ENCODE measurements at regions not wholly inside any gene's neighbourhood (a gene's known extent, or its start where the extent isn't known, plus 50 kb on each side); places are given as distances from the start of the nearest gene placed in this dataset.
"Not testable (repeated sequence)": the region's sequence is repeated elsewhere in the genome, so short reads cannot be mapped to it uniquely, and the experiment has no call there.

- DNase-seq (ENCODE audit: low read depth): no peak
- H3K36me3 ChIP-seq (ENCODE audit: control insufficient read depth, insufficient read depth, low read length): peaks cover 2% of the 10 kb centered on the region
- no peak overlapping the region for H3K4me3 ChIP-seq (ENCODE audit: low read depth, low read length)
- no peak for TF ChIP-seq CTCF (IDR thresholded peaks at IDR 0.05; ENCODE audit: insufficient read depth, low read length, severe bottlenecking)
- no peaks in the 10 kb centered on the region for H3K27me3 ChIP-seq (ENCODE audit: control insufficient read depth, insufficient read depth, low read length)
- no peak for FAIRE-seq
Measured at GRCh38 chr2:113334147-113334546, 55.4 kb upstream of the PAX8 start.

GRCh38 chr2:113333735-113334134 lies 55.0 kb upstream of the PAX8 start:
- FAIRE-seq; DNase-seq (ENCODE audit: low read depth); H3K4me3 ChIP-seq (ENCODE audit: low read depth, low read length); H3K36me3 ChIP-seq (ENCODE audit: control insufficient read depth, insufficient read depth, low read length); H3K27me3 ChIP-seq (ENCODE audit: control insufficient read depth, insufficient read depth, low read length): not testable (repeated sequence)

GRCh38 chr2:113330060-113330767 lies 51.5 kb upstream of the PAX8 start:
- not testable (repeated sequence) for H3K27me3 ChIP-seq (ENCODE audit: control insufficient read depth, insufficient read depth, low read length); H3K4me3 ChIP-seq (ENCODE audit: low read depth, low read length); H3K36me3 ChIP-seq (ENCODE audit: control insufficient read depth, insufficient read depth, low read length)
- FAIRE-seq: peak; percentile 99
- peak; percentile 95 for DNase-seq (ENCODE audit: low read depth)

GRCh38 chr2:113328973-113329372 lies 50.3 kb upstream of the PAX8 start:
- FAIRE-seq: not testable (repeated sequence)
- DNase-seq (ENCODE audit: low read depth): peak; percentile 85

GRCh38 chr2:113328572-113328971 lies 49.9 kb upstream of the PAX8 start:
- DNase-seq (ENCODE audit: low read depth): peak; percentile 85
- not testable (repeated sequence) for H3K4me3 ChIP-seq (ENCODE audit: low read depth, low read length); H3K36me3 ChIP-seq (ENCODE audit: control insufficient read depth, insufficient read depth, low read length); H3K27me3 ChIP-seq (ENCODE audit: control insufficient read depth, insufficient read depth, low read length); FAIRE-seq

More at GRCh38 chr2:113328973-113329372, 50.3 kb upstream of the PAX8 start:
- H3K27me3 ChIP-seq (ENCODE audit: control insufficient read depth, insufficient read depth, low read length); H3K36me3 ChIP-seq (ENCODE audit: control insufficient read depth, insufficient read depth, low read length); H3K4me3 ChIP-seq (ENCODE audit: low read depth, low read length): not testable (repeated sequence)
